Right ventricle myocardium inferior (tissue), 1 donor: ENCODE measurements at regions not wholly inside any gene's neighbourhood (a gene's known extent, or its start where the extent isn't known, plus 50 kb on each side); places are given as distances from the start of the nearest gene placed in this dataset.
"Not testable (repeated sequence)": the region's sequence is repeated elsewhere in the genome, so short reads cannot be mapped to it uniquely, and the experiment has no call there.

ENCODE experiments used
- ATAC-seq: fragments of 200-7000 bp; cut with Tn5 transposase; one replicate; pipeline ENCODE4 v1.9.1; 2020; ENCODE audit warnings: mild to moderate bottlenecking, moderate library complexity
- DNase-seq: peaks from one replicate; pipeline ENCODE4 v3.0.0; 2021; ENCODE audit errors: missing footprints
- intact Hi-C: fragments of 100-400 bp; cut with DNase I; formaldehyde crosslinking; loops from one replicate; pipeline ENCODE4 v1.11.0; 2022
- donor health status: DM: no; HTN: yes; CAD: no; lungs with severe emphysema.

DNA sequence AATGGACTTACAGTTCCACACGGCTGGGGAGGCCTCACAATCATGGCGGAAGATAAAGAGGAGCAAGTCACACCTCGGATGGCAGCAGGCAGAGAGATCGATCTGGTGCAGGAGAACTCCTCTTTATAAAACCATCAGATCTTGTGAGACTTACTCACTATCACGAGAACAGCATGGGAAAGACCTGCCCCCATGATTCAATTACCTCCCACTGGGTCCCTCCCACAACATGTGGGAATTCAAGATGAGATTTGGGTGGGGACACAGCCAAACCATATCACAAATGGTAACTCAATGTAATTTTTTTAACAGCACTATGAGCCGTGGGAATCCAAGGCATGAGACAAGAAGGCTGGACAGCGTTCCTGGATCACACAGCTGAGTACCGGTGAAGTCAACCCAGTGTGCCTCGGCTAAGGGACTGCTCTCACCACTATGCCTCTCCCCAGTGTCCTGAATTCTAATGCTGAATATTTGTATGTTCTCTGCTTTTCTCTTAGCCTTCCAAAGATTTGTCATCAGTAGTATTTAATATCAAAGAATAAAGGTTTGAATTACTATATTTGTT is 84.3 kb downstream of the IRS2 start:
- DNase-seq, ATAC-seq, intact Hi-C loops: not testable (repeated sequence)

DNA sequence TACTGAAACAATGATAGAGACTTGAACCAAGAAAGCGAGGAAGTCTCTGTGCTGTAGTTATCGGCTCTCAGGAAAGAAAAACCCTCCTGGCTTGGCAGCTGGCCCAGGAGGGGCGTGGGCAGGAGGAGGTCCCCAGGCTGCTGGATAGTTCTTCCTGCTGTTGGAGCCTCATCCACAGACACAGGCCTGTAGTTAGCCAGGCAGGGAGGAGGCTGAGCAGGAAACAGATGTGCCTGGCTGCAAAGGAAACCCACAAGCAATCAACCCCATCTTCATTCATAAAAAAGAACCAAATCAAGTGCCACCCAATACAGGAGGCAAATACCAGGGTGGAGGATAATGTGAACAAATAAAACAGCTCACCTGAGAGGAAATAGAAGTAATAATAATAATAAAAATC is 86.2 kb downstream of the IRS2 start:
- intact Hi-C loops: no loop called here
- peak; percentile 83 for ATAC-seq
- peak; percentile 82 for DNase-seq

DNA sequence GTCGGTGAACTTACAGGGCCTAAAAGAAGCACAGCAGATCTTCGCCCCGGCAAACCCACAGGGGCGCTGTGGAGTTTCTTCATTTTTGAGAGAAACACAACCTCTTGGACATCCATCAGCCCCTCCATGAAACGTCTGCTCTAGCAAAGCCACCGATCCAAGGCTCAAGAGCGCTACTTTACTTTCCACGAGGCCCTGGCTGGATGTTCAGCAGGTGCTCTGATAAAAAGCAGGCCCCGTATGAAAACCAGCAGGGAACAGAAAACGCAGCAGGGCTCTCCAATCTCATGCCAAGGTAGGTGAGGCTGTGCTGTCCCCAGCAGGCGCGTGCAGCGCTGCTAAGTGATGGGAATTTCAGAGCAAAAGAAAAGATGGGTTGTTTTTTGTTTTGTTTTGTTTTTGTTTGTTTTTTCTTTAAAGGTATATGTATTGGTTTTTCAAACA is 86.7 kb downstream of the IRS2 start:
- DNase-seq (no peak), ATAC-seq (no peak)
- intact Hi-C loops: no loop called here

DNA sequence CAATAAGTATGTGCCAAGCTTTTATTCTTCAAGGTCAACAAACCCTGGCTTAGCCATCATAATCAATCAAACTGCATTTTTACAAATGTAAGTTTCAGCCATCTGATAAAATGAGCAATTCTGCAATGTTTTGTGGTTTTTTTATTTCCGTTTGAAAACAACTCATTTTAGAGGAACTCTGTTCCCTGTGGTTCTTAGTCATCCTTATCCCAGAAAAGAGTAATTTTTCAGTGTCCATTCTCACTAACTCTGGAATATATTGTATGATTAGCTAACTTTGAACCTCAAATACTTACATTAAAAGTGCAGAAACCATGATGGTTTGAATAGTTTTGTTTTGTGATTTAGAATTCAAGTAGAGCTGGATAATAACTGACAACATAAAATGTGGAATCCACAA is 87.6 kb downstream of the IRS2 start:
- DNase-seq: no peak
- intact Hi-C loops: no loop called here
- ATAC-seq: no peak

DNA sequence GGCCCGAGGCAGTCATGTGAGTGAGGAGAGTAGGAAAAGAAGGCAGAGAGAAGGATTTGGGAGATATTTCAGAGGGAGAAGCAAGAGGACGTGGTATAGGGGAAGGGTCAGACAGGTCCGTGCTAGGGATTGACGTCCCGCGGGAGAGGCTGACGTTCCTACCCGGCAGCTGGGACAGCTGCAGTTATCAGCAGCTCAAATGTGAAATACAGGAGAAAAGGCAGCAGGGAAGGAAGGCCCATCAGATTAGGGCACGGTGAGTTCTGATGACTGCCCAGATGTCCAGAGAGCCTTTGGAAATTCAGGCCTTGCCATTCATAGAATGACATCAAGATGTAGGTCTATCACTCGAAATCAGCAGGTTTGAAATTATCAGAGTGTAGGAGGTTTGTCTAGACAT is 88.4 kb downstream of the IRS2 start:
- DNase-seq (no peak), ATAC-seq (no peak)
- intact Hi-C loops: no loop called here

DNA sequence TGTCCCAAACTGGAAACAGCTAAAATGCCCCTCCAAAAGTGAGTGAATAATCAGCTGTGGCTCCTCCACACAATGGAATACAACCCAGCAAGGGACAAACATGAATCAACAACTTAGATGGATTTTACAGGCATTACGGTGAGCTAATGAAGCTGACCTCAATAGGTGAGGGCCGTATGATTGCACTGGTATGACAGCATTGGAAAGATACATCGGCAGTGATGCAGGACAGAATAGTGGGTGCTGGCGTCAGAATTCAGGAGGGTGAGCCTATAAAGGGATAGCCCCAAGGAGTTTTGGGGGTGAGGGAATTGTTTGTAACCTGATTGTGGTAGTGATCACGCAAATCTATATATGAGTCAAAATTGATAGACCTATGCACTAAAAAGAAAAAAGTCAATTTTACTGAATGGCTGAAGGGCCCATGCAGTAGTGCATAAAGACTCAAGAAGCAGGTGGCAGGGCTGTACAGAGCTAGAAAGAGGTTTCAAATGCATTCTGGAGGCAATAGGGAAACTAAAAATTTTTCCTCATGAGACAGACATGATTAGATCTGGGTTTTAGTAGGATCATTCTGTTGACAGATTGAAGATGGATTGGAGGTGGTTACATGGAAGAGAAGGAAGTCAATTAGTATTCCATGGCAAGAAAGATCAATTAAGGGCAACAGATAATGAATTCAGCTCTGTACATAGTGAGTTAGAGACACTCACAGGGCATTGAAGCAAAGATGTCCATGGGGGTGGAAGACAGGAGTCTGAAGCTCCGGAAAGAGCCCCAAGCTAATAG is 90.8 kb downstream of the IRS2 start:
- no peak for DNase-seq
- intact Hi-C loops: no loop called here
- ATAC-seq: no peak

DNA sequence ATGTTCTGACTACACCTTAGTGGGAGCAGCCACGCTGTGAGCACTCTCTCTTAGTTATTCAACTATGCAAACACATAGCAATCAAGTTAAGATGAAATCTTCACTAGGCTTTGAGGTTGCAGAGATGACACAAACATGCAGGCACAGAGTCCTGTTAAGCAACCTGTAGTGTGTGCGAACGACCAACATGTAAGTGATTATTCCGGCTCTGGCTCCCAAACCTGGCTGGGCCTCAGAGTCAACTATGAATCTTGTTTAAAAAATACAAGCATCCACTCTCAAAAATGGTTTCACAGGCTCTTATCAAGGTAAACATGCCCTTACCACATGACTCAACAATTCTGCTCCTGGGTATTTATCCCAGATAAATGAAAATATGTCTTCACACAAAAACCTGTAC is 91.4 kb downstream of the IRS2 start:
- DNase-seq: no peak
- intact Hi-C loops: no loop called here
- ATAC-seq: no peak

DNA sequence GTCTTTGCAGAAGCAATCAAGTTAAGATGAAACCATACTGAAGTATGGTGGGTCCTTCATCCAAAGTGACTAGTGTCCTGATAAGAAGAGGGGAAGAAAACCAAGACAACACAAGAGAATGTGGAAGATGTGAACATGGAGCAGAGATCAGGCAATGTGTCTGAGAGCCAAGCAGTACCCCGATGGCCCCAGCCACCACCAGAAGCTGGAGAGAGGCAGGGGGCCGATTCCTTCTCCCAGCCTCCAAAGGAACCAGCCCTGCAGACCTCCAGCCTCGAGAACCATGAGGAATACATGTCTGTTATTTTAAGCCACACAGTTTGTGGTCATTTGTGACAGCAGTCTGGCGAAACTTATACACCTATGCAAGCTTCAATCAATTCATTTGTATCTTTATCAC is 93.2 kb downstream of the IRS2 start:
- ATAC-seq: no peak

DNA sequence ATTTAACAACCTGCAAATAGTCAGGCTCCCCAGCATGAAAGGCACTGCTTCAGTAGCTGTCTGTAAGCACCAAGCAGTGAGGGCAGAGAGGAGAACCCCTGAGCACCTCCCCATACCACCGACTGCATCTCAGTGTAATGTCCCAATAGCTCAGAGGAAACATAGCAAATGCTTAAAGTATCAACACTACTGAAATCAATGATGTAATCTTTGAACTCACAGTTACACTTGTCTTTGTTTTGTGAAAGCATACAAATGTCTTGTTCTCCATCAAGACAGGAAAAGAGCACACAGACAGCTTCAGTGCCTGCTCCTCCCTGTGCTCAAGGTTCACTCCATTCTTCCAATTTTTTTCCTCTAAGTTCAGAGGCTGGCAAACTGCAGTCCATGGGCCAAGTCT is 94.7 kb downstream of the IRS2 start:
- intact Hi-C loops: no loop called here
- ATAC-seq: no peak
- no peak for DNase-seq

More for the DNA sequence above, 93.2 kb downstream of the IRS2 start:
- DNase-seq: peak; percentile 16
- intact Hi-C loops: no loop called here

DNA sequence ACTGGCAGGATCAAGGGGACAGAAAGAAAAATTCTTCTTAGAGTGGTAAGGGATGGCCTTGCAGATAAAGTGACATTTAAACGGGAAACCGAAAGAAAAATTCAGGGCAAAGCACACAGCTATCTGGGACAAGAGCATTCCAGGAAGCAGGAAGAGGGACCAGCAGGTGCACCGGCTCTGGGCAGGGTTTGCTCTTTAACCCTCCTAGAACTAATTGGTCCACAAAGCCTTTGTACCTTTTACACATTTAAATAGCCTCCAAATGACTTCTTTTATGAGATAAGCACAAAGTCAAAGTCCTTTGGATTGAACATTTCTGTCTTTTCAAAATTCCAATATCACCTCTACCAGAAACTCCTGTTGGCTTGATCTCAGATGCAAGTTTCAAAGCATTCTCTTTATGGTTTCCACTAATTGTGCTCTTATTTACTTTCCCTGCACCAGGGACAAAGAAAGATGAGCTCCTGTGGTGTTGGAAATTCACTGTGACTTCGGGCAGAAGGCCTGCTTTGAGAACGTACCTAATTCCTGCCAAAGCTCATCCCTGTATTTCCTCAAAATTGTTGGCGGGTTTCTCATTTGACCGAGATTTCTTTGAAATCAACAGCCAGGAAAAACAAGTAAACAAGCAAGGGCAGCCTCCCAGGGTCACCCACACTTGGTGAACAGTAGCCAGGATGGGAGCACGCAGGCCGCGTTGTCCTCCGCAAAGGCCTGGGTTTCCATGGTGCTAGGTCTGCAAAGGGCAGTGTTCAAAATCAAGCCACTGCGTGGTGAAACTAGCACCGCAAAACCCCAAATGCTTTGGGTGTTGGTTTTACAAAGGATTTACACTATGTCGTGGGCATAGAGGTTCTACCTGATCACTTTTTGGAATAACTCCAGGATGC is 98.6 kb downstream of the IRS2 start:
- DNase-seq (no peak), ATAC-seq (no peak)
- intact Hi-C loops: no loop called here

DNA sequence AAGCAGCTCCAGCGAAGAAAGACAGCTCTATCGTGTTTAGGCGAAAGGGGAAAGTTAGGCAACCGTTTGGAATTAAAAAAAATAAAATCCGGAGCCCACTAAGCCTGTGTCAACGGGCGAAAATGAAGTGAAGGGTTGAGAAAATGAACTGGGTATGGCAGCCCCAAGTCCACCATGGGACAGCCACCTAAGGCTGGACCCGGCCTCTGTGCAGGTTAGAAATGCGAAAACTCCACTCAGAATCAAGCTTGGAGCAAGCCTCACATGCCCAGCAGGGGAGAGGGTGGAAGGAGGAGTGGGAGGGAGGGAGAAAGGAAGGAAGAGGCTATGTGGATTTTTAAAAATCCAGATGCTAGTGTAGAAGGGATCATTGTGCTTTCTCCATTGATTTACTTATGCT is 101.2 kb downstream of the IRS2 start:
- no peak for DNase-seq
- intact Hi-C loops: no loop called here
- peak; percentile 24 for ATAC-seq

DNA sequence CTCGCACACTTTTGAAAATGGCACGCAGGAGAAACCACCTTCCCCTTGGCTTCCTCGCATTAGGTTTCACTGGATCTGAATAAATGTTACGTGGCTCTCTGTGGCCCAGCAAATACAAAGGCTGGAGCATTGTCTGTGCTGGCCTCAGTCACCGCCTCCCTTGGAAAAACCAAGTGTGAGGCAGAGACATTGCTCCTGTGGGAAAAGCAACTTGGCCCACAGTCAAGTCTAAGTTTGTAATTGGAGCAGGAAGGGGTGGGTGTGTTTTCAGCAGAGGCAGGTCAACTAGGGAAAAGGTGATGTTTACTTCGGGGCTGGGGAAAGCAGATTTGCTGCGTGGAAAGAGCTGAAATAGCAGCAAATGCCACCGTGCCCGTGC is 101.6 kb downstream of the IRS2 start:
- intact Hi-C loops: no loop called here
- DNase-seq (no peak), ATAC-seq (peak; percentile 86)

DNA sequence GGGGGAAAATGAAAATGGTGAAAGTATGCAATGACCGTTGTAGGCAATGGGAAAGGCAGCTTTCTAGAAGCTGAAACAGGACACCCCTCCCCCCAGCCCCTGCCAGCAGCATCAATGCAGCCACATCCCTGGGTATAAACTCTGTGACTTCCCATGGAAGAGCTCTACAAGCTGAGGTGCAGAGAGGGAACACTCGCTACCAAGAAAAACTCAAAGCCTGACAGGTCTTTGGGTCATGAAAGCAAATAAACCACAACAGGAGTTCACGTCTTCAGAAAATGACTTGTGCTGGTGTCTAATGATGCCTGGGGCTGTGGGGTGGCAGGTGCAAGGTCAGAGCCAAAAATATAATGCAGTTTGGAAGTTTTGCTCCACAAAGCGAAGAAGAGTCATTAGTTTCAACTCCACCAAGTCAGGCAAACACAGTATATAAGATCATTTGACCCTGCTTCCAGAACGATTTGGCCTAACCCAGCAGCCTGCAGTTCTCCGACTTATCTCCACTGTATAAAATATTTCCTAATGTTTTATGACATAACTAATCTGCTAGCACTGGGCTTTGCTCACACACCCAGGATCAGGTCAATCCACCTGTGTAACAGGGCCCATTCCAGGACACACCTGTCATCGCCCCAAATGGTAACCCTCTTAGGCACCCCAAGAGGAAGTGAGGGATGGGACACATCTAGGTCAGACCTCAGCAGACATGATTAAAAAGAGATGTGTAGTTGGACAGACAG is 102.1 kb downstream of the IRS2 start:
- DNase-seq (no peak), ATAC-seq (no peak)
- intact Hi-C loops: no loop called here

DNA sequence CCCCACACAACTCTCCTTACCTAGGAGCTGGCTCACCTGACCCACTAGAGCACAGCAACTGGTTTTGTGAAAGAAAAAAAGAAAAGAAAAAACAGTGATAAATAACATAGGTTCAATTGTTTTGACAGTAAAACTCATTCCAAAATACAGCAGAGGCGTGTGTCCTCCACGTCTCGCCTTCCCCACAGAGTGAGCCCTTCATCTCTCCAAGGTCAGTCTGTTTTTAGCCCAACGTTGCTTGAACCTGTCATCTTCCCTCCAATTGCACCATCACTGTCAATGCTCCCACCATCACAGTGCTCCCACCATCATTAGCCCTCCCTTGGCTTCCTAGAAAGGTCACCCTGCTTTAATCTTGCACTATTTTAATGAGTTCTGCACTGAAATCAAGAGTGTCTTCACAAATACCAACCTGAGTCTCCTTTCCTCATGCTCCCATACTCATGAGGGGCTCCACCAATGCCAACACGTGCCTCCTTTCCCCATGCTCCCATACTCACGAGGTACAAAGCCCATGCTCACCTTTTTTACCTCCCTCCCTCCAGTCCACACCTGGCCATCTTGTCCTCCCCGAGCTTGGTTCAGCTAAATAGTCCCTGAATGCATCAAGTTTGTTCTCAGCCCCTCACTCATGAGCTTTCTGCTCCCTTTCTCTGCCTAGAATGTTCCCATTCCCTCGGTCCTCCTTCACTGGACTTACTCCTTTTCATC is 103.7 kb downstream of the IRS2 start:
- ATAC-seq (no peak), DNase-seq (no peak)
- intact Hi-C loops: no loop called here

DNA sequence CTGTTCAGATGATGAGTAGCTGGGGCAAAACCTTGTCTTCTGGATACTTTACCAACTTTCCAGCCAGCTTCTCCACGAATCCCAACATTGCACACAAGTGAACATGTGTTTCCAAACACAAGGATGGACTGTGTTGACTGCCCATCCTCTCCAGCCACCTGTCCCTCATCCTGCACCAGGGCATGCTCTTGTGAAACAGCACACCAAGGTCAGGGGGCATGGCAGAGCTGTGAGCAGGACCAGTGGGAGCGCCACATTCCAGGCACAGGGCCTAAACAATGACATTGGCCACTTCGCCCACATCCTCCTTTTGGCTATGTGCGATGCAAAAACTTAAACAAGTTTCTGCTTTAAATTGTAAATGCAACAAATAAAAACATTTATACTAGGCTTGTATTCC is 105.5 kb downstream of the IRS2 start:
- intact Hi-C loops: no loop called here
- DNase-seq (no peak), ATAC-seq (no peak)

DNA sequence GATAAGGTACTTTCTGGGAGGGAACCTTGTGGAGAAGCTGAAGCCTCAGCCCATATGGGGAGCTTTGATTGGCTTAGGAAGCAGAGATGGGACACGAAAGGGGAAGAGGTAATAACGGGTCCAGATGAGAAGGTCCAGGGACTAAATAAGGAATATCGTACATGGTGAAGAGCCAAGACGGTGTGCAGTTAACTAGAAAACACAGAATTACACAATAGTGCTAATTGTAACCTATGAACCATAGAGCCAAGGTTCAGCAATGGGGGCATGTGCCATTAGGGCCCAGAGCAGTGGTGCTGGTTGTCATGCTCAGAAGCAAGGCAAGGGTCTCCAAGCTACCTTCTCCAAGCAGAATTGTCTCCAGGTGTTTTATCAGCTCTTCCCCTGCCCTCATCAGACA is 106.1 kb downstream of the IRS2 start:
- intact Hi-C loops: no loop called here
- DNase-seq (no peak), ATAC-seq (no peak)

DNA sequence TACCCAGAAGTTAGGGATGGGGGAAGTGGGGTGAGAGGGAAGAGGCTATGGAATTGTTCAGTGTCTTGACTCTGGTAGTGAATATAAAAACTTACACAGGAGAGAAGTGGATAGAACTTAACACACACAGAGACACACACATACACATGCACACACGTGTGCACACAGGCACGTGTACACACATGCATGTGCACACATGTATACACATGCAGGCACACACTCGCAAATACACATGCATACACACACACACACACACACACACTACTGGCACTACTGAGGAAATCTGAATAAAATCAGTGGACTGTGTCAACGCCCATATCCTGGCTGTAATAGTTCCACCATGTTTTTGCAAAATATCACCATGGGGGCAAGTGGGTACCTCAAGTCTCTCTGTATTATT is 107.9 kb downstream of the IRS2 start:
- intact Hi-C loops: no loop called here
- ATAC-seq (no peak), DNase-seq (no peak)

DNA sequence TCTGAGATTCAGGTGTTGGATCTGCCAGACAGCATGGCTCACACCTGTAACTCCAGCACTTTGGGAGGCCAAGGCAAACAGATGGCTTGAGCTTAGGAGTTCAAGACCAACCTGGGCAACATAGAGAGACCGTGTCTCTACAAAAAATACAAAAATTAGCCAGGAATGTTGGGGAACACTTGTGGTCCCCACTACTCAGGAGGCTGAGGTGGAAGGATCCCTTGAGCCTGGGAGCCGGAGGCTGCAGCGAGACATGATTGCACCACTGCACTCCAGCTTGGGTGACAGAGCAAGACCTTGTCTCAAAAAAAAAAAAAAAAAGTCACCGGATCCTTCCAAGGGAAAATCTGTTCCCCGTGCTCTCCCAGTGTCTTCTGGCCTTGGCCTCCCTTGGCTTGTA is 109.2 kb downstream of the IRS2 start:
- DNase-seq (no peak), ATAC-seq (no peak)
- intact Hi-C loops: no loop called here

DNA sequence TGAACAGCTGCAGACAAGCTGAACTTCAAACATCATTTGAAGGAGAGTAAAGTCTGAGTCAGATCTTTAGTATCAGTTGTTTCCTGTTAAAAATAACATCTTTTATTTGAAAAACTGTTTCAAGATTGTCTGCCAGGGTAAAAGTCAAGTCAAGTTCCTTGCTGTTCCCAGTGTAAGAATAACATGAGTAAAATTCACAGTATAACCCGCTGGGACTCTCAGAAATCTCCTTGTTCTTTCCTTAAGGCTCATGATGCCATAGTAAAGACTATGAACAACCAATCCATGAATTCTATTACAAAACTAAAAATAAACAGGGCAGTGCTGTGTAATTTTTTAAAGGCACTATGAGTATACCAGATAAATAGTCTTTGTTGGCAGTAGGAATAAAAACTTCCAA is 112.9 kb downstream of the IRS2 start:
- ATAC-seq (no peak), DNase-seq (no peak)
- intact Hi-C loops: no loop called here
